H1 (cell line): ENCODE measurements at regions not wholly inside any gene's neighbourhood (a gene's known extent, or its start where the extent isn't known, plus 50 kb on each side); places are given as distances from the start of the nearest gene placed in this dataset.

Experiments used
- CBX5 ChIP-seq: fragments of 300-800, 300-1000 bp; sonication (generic); IDR thresholded peaks from 2 replicates; pipeline ENCODE4 v1.7.1; 2016; ENCODE audit warnings: antibody characterized with exemption, low read length, low read depth
- CEBPB ChIP-seq: IDR thresholded peaks from 2 replicates; pipeline ENCODE4 v1.6.1; 2012; ENCODE audit warnings: low read depth, low read length
- FOSL1 ChIP-seq: IDR thresholded peaks from 2 replicates; pipeline ENCODE4 v1.6.1; 2011; ENCODE audit warnings: mild to moderate bottlenecking, low read depth, low read length, moderate library complexity; ENCODE audit not compliant: insufficient read depth
- HDAC6 ChIP-seq: IDR thresholded peaks from one replicate; pipeline ENCODE4 v1.7.1; 2012; ENCODE audit warnings: low read depth, mild to moderate bottlenecking, inconsistent platforms, low read length, moderate library complexity
- KDM1A ChIP-seq: fragments of 200-600, 300-600 bp; sonication (generic); IDR thresholded peaks from 2 replicates; pipeline ENCODE4 v1.7.1; 2016; ENCODE audit warnings: mild to moderate bottlenecking, low read length, borderline replicate concordance
- KDM4A ChIP-seq: IDR thresholded peaks from one replicate; pipeline ENCODE4 v1.7.1; 2012; ENCODE audit warnings: low read depth, mild to moderate bottlenecking, moderate library complexity, low read length, inconsistent platforms; ENCODE audit not compliant: severe bottlenecking
- KDM5A ChIP-seq: fragments of 200-600 bp; IDR thresholded peaks from 2 replicates; pipeline ENCODE4 v1.7.1; 2012; ENCODE audit warnings: mild to moderate bottlenecking, low read length, inconsistent platforms, mixed read lengths
- MAFK ChIP-seq: IDR thresholded peaks from 2 replicates; pipeline ENCODE4 v1.6.1; 2012; ENCODE audit warnings: low read depth, mild to moderate bottlenecking, improper control_type of control experiment, low read length
- NANOG ChIP-seq: IDR thresholded peaks from 2 replicates; pipeline ENCODE4 v1.6.1; 2011; ENCODE audit warnings: low read length, low read depth, mild to moderate bottlenecking, inconsistent platforms; ENCODE audit not compliant: insufficient read depth, poor library complexity, severe bottlenecking
- POLR2AphosphoS5 ChIP-seq: IDR thresholded peaks from 2 replicates; pipeline ENCODE4 v1.6.1; 2011; ENCODE audit warnings: low read depth, low read length
- POU5F1 ChIP-seq: IDR thresholded peaks from 2 replicates; pipeline ENCODE4 v1.6.1; 2011; ENCODE audit warnings: low read depth, mild to moderate bottlenecking, low read length, moderate library complexity
- RBBP5 ChIP-seq: IDR thresholded peaks from 2 replicates; pipeline ENCODE4 v1.7.1; 2012; ENCODE audit warnings: low read depth, mild to moderate bottlenecking, inconsistent platforms, low read length, moderate library complexity, borderline replicate concordance
- SIRT6 ChIP-seq: IDR thresholded peaks from one replicate; pipeline ENCODE4 v1.7.1; 2012; ENCODE audit warnings: low read length, inconsistent platforms
- SIX5 ChIP-seq: IDR thresholded peaks from 2 replicates; pipeline ENCODE4 v1.6.1; 2011; ENCODE audit warnings: mild to moderate bottlenecking, low read depth, low read length
- TAF1 ChIP-seq: IDR thresholded peaks from 2 replicates; pipeline ENCODE4 v1.6.1; 2011; ENCODE audit warnings: mild to moderate bottlenecking, low read depth, low read length
- ZNF274 ChIP-seq: IDR thresholded peaks from 2 replicates; pipeline ENCODE4 v1.7.0; 2012; ENCODE audit warnings: low read length, borderline replicate concordance; ENCODE audit errors: extremely low read depth

DNA sequence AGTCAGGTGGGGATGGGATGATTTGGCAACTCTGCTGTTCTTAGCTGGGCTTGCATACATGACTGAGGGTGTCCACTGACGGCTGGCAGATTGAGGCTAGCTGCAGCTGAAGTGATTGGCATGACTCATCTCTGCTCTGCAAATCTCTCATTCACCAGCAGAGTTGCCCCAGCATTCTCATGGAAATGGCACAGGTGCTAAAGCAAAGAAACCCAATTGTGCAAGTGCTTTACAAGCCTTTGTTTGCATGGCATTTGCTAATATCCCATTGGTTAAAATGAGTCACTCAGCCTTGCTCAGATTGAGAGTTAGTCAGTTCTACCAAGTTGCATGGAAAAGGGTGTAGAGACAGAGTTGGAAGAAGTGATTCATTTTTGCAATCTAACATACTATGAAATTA lies 389.7 kb upstream of the FAR2 start (continued):
- TF ChIP-seq KDM5A (no peak), SIRT6 (no peak), CBX5 (no peak), NANOG (peak; percentile 97), SIX5 (no peak), CEBPB (peak; percentile 92), RBBP5 (no peak), ZNF274 (no peak), KDM1A (no peak), HDAC6 (no peak), FOSL1 (no peak), KDM4A (no peak), MAFK (peak; percentile 61; the same call in 1 of the 2 replicates), TAF1 (no peak), POLR2AphosphoS5 (peak; percentile 23; the same call in 1 of the 2 replicates), POU5F1 (peak; percentile 88)
- TF ChIP-seq, all 59 proteins: peak for 19
